ENCODE measurements at regions not wholly inside any gene's neighbourhood (a gene's known extent, or its start where the extent isn't known, plus 50 kb on each side); places are given as distances from the start of the nearest gene placed in this dataset.

- TF ChIP-seq SUZ12 (IDR thresholded peaks at IDR 0.05; ENCODE audit: low read length) (no peak), BRCA1 (IDR thresholded peaks at IDR 0.05; ENCODE audit: low read depth, low read length) (no peak)
- TF ChIP-seq, protein P1, sequence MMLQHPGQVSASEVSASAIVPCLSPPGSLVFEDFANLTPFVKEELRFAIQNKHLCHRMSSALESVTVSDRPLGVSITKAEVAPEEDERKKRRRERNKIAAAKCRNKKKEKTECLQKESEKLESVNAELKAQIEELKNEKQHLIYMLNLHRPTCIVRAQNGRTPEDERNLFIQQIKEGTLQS (IDR thresholded peaks at IDR 0.05; ENCODE audit: insufficient read depth, low read depth, low read length), result no peak
These were observed 297.8 kb downstream of the FOXG1 start (continued) for GRCh38 chr14:29064305-29064900.
